ENCODE measurements at regions not wholly inside any gene's neighbourhood (a gene's known extent, or its start where the extent isn't known, plus 50 kb on each side); places are given as distances from the start of the nearest gene placed in this dataset.

GRCh38 chr3:127090218-127091160 is 102.4 kb upstream of the PRR23E start:
- no peak overlapping the region for H3K4me2 ChIP-seq (ENCODE audit: insufficient read depth, low read length)
- no peak overlapping the region for H2AFZ ChIP-seq (ENCODE audit: low read depth, low read length)
- POLR2A ChIA-PET = no interaction called here
- H3K27me3 ChIP-seq (ENCODE audit: control insufficient read depth in 2 of 2, insufficient read depth in 2 of 2, low read length in 2 of 2) = no peaks in the 10 kb centered on the region
- dilution Hi-C loops (cut with MboI; ENCODE audit: extremely low pct_ligation_motif_present, low sequenced_read_pairs) = no loop called here
- BruUV-seq (replicated peaks) = no TSS peak
- H3K9me3 ChIP-seq (replicated peaks; ENCODE audit: control insufficient read depth, insufficient read depth, low read length) = no peaks in the 10 kb centered on the region
- H3K4me1 ChIP-seq (ENCODE audit: control insufficient read depth, extremely low read depth, insufficient read depth, low read length) = no peaks in the 10 kb centered on the region
- DNase-seq (ENCODE audit: low read depth, low spot score) (no peak), FAIRE-seq (no peak)
- no peaks in the 10 kb centered on the region for H3K9me1 ChIP-seq (replicated peaks; ENCODE audit: control insufficient read depth, extremely low read depth, insufficient read depth, low read length)
- CTCF ChIA-PET = no interaction called here
- H3K27ac ChIP-seq (ENCODE audit: insufficient read depth, low read depth, low read length) = no peak overlapping the region
- TF ChIP-seq FOS (IDR thresholded peaks at IDR 0.05; ENCODE audit: borderline replicate concordance, insufficient read depth, low read length) (no peak), MYC (IDR thresholded peaks at IDR 0.05; ENCODE audit: low read depth, low read length) (no peak), JUN (IDR thresholded peaks at IDR 0.05; ENCODE audit: borderline replicate concordance, insufficient read depth, insufficient read length, low read depth) (no peak), EZH2 (IDR thresholded peaks at IDR 0.05; ENCODE audit: borderline replicate concordance, low read depth, low read length, severe bottlenecking) (no peak)
- no peak overlapping the region for H3K9ac ChIP-seq (replicated peaks; ENCODE audit: extremely low read depth, insufficient read depth, low read length)
- H3K79me2 ChIP-seq (ENCODE audit: control insufficient read depth, insufficient read depth, low read length) = no peaks in the 10 kb centered on the region
- H4K20me1 ChIP-seq (replicated peaks; ENCODE audit: control insufficient read depth, extremely low read depth, insufficient read depth, low read length) = no peaks in the 10 kb centered on the region
- H3K4me3 ChIP-seq (replicated peaks in 1 of 3; ENCODE audit: insufficient read depth in 1 of 3, low read depth in 1 of 3, low read length in 3 of 3) = no peak overlapping the region
- H3K36me3 ChIP-seq (ENCODE audit: control insufficient read depth in 2 of 2, extremely low read depth in 1 of 2, insufficient read depth in 2 of 2, low read length in 2 of 2) = no peaks in the 10 kb centered on the region
- intact Hi-C loops (cut with micrococcal nuclease) = no loop called here

DNA sequence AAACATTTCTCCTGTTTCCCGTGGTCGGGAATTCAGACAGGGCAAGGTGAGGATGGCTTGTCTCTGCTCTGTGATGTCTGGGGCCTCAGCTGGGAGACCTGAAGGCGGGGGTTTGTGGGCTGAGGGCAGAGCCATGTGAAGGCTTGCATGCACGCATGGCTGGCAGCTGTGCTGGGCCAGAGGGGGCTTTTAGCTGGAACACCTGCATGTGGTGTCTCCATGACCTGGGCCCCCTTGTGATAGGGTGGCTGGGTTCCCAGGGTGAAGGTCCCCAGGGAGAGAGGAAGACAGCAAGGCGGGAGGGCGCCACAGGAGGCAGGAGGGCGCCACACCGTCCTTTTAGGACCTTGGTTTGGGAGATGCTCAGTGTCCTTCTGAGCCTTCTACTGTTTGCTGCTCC is 101.6 kb upstream of the PRR23E start:
- H4K20me1 ChIP-seq (replicated peaks; ENCODE audit: control insufficient read depth, extremely low read depth, insufficient read depth, low read length) = no peaks in the 10 kb centered on the region
- ChIA-PET CTCF (no interaction called here), POLR2A (no interaction called here)
- no peaks in the 10 kb centered on the region for H3K27me3 ChIP-seq (ENCODE audit: control insufficient read depth in 2 of 2, insufficient read depth in 2 of 2, low read length in 2 of 2)
- no peak overlapping the region for H3K27ac ChIP-seq (ENCODE audit: insufficient read depth, low read depth, low read length)
- H3K9me1 ChIP-seq (replicated peaks; ENCODE audit: control insufficient read depth, extremely low read depth, insufficient read depth, low read length) = no peaks in the 10 kb centered on the region
- no peaks in the 10 kb centered on the region for H3K36me3 ChIP-seq (ENCODE audit: control insufficient read depth in 2 of 2, extremely low read depth in 1 of 2, insufficient read depth in 2 of 2, low read length in 2 of 2)
- H2AFZ ChIP-seq (ENCODE audit: low read depth, low read length) = no peak overlapping the region
- no peak for DNase-seq (ENCODE audit: low read depth, low spot score)
- H3K79me2 ChIP-seq (ENCODE audit: control insufficient read depth, insufficient read depth, low read length) = no peaks in the 10 kb centered on the region
- no peaks in the 10 kb centered on the region for H3K4me1 ChIP-seq (ENCODE audit: control insufficient read depth, extremely low read depth, insufficient read depth, low read length)
- no peak overlapping the region for H3K4me2 ChIP-seq (ENCODE audit: insufficient read depth, low read length)
- no peak for FAIRE-seq
- intact Hi-C loops (cut with micrococcal nuclease) (no loop called here), dilution Hi-C loops (cut with MboI; ENCODE audit: extremely low pct_ligation_motif_present, low sequenced_read_pairs) (no loop called here)
- H3K9me3 ChIP-seq (replicated peaks; ENCODE audit: control insufficient read depth, insufficient read depth, low read length) = no peaks in the 10 kb centered on the region
- BruUV-seq (replicated peaks) = no TSS peak
- no peak for TF ChIP-seq CTCF (IDR thresholded peaks at IDR 0.05; ENCODE audit: extremely low read depth in 1 of 2, insufficient read depth in 1 of 2, low read depth in 1 of 2, low read length in 2 of 2)
- no peak for TF ChIP-seq GATA2 (IDR thresholded peaks at IDR 0.05; ENCODE audit: insufficient read depth, insufficient read length, low read depth, low read length)
- no peak for TF ChIP-seq FOS (IDR thresholded peaks at IDR 0.05; ENCODE audit: borderline replicate concordance, insufficient read depth, low read length)
- no peak for TF ChIP-seq POLR2A (IDR thresholded peaks at IDR 0.05; ENCODE audit: low read depth, low read length)
- TF ChIP-seq, protein P1, sequence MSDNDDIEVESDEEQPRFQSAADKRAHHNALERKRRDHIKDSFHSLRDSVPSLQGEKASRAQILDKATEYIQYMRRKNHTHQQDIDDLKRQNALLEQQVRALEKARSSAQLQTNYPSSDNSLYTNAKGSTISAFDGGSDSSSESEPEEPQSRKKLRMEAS (IDR thresholded peaks at IDR 0.05; ENCODE audit: insufficient read depth, insufficient read length) = no peak
- no peak for TF ChIP-seq JUN (IDR thresholded peaks at IDR 0.05; ENCODE audit: borderline replicate concordance, insufficient read depth, insufficient read length, low read depth)
- no peak for TF ChIP-seq EZH2 (IDR thresholded peaks at IDR 0.05; ENCODE audit: borderline replicate concordance, low read depth, low read length, severe bottlenecking)
- TF ChIP-seq POLR2AphosphoS5 (IDR thresholded peaks at IDR 0.05; ENCODE audit: insufficient read depth, low read depth, low read length) = no peak
- TF ChIP-seq MYC (IDR thresholded peaks at IDR 0.05; ENCODE audit: low read depth, low read length) = no peak
- H3K4me3 ChIP-seq (replicated peaks in 1 of 3; ENCODE audit: insufficient read depth in 1 of 3, low read depth in 1 of 3, low read length in 3 of 3) = no peak overlapping the region
- no peak overlapping the region for H3K9ac ChIP-seq (replicated peaks; ENCODE audit: extremely low read depth, insufficient read depth, low read length)
